GM18520 (cell line): ENCODE measurements at regions not wholly inside any gene's neighbourhood (a gene's known extent, or its start where the extent isn't known, plus 50 kb on each side); places are given as distances from the start of the nearest gene placed in this dataset.
"Not testable (repeated sequence)": the region's sequence is repeated elsewhere in the genome, so short reads cannot be mapped to it uniquely, and the experiment has no call there.

ENCODE experiments used
- ATAC-seq: cut with Tn5 transposase; IDR thresholded peaks from one replicate; pipeline ENCODE4 v1.9.1; 2021; ENCODE audit not compliant: unreplicated experiment

DNA sequence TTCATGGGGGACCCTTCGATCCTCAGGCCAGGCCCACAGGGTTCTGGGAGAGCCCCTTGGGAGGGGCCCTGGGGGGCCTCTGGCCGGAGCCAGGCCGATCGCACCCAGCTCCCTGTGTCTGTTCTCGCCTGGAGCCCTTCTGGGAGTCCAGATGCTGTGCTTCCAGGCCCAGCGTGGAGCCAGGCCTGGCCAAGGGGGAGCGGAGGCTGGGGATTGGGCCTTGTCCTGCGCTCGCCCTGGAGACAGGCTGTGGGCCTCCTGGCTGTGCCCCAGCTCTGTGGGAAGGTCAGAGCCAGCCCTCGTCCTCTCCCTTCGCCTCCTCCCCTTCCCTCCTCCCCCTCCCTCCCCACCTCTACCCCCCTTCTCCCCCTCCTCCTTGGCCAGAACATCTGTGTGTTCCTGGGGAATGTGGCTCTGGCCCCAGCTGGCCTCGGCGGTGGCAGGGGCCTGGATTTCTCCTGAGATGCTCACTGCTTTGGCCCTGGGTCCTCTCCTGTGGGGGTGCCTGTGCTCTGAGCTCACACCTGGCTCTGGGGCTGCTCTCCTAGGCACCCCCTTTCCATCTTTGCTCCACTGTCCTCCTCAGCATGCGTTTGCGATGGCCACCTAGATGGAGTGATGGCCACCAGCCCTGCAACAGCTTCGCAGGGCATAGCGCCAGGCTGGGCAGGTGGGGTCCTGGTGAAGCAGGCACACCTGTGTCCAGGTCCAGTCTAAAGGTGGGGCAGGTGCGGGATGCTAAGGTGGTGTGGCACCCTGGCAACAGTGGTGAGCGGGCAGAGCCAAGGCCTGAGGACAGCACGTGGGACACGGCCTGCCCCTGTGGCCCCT lies 90.6 kb upstream of the CIBAR2 start:
- no peak for ATAC-seq

DNA sequence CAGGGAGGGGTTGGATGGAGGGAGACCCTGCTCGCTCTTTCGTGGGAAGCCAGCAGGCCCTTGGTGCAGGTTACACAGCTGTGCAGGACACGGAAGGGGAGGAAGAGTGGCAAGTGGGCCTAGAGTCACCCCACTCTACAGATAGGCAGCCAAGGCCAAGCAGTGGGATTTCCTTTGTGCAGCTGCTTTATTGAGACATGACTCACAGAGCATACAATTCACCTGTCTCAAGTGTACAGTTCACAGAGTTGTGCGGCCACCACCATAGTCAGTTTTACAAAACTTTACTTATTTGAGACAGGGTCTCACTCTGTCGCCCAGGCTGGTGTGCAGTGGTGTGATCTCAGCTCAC lies 91.2 kb upstream of the CIBAR2 start:
- ATAC-seq = no peak

DNA sequence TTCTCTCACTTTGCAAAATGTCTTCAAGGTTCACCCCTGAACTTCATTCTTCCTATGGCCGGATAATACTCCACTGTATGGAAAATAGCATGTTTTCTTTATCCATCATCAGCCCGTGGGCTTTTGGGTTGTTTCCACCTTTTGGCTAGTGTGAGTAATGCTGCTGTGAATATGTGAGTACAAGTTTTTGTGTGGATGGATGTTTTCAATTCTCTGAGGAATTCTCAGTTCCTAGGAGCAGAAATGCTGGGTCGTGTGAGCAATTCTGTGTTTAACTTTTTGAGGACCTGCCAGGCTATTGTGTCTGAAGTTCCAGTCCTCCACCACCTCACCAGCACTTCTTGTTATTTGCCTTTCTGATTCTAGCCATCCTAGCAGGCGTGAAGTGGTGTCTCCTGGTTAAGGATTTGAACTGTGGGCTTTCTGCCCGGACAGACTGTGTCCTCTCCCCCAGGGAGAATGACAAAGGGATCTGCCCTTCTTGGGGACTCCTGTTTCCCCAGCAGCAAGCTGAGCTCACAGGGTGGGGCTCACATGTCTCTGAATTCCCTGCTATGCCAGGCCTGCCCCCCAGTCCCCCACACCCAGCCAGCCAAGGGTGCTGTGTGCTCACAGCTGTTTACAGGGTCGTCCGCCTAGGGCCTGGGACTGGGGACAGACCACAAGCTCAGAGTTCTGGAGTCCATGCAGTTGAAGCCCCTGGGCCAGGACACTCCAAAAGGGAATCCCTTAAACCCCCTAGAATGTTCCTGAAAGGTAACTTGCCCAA lies 92.2 kb upstream of the CIBAR2 start:
- ATAC-seq = no peak

DNA sequence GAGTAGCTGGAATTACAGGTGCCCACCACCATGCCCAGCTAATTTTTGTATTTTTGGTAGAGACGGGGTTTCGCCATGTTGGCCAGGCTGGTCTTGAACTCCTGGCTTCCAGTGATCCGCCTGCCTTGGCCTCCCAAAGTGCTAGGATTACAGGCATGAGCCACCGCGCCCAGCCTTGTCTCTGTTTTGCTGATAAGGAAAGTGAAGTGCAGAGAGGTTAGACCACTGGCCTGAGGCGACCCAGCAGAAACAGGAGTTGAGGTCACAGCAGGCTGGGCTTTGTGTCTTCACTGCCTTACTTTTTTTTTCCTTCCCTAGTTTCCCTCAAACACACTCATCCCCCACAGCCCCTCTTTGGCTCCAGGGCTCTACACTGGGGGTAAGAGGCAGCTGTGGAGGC lies 93.0 kb upstream of the CIBAR2 start:
- ATAC-seq = not testable (repeated sequence)

DNA sequence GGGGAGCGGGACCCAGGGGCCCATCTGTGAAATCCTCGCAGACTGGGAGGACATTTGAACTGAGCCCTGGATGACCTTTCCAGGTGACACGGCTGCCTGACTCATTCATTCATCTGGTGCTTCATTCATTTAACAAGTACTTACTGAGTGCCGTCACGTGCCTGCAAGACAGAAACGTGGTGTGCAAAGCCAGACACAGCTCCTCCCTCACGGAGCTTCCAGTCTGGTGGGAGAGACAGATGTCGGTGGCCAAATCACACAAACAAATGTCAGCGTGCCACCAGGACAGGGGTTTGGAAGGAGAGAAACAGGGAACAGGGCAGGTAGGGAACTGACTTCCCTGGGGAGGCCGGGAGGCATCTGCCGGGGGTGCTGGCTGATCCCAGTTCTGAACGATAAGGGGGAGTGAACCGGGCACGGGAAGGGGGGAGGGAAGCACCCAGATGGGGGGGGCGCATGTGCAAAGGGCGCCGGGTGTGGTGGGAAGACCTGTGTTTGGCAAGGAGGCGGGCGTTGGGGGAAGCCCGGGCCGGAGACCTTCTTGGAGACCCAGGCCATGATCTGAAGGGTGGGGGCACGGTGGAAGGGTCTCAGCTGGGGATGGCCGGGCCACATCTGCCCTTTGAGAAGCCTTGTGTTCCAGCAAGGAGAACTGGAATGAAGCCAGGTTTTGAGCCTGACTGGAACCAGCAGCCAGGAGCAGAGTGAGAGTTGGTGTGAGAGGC lies 93.6 kb upstream of the CIBAR2 start:
- no peak for ATAC-seq

DNA sequence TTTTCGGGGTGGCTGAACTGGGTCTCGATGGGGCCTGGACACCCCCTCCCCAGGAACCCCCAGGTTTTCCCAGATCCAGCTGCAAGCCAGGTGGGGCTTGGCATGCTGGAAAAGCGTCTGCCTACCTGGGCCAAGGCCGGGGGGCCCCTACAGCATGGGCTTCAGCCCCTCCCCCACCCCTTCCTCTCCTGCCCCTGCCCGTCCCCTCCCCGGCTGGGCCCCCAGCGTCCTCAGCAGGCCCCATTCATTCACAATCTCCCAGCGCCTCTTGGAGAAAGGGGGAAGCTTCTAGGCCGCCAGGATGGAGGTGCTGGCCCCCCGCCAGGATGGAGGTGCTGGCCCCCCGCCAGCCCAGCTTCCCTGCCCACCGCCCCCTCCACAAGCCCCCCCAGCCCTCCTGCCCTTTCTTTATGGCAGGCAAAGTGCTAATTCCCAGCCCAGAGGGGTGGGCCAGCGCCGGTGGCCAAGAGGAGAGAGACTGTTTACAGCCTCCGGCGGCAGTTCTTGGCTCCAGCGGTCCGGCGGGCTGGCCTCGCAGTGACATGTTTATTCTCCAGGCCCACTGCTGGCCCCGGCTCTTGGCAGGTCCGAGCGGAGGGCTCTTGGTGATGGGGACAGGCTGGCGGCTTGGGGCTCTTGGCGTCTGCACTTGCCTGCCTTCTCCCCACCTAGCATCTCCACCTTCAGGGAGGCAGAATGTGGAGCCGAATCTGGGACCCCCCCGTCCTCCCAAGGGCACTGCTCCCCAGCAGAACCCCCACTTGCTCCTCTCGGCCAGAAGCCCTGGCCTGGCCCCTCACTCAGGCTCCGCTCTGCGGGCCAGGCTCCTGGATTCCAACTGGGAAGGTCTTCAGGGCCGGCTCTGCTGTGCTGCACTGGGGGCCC lies 94.4 kb upstream of the CIBAR2 start:
- no peak for ATAC-seq

DNA sequence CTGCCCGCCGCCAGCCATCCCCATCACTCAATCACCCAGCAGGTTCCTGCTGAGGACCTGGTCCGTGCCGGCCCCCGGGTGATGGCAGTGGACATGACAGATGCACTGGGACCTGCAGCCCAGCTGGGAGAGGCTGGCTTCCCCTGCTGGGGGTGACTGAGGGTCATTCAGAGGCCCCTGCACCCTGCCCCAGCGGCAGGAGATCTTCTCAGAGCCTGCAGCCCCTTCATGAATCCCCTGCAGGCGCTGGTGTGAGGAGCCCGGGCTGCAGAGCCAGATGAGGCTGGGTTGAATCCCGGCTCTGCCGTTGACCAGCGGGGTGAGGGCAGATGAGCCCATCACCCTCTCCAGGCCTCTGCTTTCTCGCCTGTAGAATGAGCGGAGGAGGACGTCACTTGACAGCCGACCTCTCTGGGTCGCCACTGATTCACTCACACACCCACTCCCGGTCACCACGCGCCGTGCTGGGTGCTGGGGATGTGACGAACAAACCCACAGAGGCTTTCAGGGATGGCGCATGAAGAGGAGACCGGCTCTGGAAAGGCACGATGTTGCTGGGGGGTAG lies 95.2 kb upstream of the CIBAR2 start:
- ATAC-seq = no peak

DNA sequence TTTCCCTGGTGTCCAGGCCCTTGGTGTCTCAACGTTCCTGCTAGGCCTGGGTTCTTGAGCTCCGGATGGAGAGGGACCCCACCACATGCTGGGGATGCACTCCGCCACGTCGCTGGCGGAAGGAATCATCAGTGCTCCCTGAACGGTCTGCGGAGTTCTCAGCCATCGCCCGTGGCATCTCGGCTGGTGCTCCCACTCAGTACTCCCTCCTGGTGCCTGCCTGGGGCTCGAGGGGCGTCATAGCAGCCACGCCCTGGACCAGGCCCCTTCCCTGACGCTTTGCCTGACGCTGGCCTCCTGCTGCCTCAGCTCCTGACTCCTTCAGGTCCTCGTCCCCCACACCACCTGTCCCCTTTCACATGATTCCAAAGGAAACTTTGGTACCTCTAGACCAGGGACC lies 95.9 kb upstream of the CIBAR2 start:
- no peak for ATAC-seq

DNA sequence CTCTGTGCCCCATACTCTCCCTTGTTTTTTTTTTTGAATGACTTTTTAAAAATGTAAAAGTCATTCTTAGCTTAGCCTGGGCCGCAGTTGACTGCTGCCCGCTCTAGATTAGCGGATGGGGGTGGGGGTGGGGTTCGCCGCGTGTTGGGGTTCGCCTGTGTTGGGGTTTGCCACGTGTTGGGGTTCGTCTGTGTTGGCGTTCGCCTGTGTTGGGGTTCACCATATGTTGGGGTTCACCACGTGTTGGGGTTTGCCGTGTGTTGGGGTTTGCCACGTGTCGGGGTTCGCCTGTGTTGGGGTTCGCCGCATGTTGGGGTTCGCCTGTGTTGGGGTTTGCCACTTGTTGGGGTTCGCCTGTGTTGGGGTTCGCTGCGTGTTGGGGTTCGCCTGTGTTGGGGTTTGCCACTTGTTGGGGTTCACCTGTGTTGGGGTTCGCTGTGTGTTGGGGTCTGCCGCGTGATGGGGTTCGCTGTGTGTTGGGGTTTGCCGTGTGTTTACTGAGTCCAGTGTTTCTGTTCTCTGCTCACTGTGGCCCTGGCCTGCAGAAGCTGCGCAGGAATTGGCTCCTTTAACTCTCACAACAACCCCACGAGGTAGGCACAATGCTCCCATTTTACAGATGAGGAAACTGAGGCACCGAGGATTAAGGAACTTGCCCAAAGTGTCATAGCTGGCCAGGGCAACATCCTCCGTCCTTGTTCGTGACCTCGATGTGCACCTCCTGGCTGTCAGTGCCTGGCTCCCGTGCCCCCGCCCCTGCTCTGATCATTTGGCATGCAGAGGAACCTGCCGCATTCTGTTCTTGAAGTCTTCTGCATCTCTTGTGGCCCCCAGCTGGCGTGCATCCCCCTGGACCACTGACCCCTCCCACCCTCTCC lies 96.6 kb upstream of the CIBAR2 start:
- ATAC-seq = no peak

DNA sequence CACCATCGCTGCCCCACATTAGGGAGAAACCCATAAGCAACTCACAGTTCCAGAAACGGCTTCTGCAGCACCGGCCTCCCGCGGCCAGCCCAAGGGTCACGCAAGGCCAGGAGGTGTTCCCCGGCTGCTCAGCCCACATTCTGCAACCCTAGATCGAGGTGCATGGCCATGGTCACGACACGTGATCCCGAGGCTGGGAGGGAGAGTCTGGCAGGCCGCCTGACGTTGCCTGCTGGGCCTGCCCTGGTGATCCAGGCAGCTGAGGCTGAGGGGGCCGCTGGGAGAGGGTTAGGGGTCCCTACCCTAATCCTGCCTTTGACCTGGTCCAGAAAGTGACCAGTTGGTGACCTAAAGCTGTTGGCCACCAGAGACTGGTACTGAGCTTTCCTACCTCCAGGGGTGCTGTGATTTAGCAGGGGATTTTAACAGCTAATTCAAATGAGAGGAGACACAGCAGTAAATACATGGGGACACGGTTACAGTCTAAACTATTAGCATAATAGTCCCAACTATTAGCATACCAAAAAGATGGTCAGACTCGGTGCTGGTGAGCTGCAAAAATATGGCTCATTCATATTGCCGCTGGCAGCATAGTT lies 97.4 kb upstream of the CIBAR2 start:
- no peak for ATAC-seq

DNA sequence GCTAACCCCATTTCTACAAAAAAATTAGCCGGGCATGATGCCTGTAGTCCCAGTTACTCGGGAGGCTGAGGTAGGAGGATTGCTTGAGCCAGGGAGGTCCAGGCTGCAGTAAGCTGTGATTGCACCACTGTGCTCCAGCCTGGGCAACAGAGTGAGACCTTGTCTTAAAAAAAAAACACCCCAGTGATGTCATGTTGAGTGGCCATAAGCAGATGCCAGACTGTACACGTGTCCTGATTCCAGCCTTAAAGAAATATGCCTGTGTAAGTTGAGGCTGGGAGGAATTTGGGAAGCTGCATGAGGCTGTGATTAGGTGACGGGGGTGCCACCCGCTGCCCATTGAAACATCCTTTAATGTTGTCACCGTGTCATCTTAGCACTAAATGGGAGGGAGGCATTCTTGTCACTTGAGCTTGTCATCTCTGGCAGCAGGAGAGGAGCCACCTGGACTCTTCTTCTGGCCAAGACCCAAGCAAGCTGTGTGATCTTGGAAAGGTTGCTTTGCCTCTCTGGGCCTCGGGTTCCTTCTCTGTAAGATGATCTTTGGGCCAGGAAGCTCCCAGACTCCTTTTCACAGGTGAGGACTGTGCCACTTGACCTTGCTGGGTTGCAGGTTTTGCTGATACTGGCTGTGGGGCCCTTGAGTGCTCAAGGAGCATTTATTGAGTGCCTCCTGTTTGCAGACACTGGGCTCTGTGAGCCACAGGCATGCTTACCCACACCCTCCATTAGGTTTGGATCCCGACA lies 98.3 kb upstream of the CIBAR2 start:
- no peak for ATAC-seq

DNA sequence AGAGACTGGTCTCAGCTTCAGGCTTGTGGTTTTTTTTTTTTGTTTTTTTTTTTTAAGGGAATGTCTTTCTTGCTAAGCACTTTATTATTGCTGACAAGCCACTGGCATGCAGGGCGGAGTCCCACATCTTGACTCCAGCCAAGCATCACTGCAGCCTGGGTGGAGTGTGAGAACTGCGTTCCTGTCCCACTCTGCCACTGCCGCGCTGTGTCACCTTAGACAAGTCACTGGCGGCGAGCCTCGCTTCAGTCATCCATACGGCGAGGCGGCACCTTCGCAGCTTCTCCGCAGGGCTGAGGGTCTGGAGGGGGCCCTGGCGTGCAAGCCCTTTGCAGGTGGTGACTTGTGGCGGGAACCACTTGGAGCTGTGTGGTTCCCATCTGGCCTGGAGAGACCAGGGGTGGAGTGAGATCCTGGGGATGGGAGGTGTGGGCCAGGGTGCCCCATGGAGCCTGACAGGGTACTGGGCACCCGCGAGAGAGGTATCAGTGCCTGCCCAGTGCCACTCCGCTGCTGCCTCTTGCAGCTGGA lies 99.1 kb upstream of the CIBAR2 start:
- no peak for ATAC-seq

DNA sequence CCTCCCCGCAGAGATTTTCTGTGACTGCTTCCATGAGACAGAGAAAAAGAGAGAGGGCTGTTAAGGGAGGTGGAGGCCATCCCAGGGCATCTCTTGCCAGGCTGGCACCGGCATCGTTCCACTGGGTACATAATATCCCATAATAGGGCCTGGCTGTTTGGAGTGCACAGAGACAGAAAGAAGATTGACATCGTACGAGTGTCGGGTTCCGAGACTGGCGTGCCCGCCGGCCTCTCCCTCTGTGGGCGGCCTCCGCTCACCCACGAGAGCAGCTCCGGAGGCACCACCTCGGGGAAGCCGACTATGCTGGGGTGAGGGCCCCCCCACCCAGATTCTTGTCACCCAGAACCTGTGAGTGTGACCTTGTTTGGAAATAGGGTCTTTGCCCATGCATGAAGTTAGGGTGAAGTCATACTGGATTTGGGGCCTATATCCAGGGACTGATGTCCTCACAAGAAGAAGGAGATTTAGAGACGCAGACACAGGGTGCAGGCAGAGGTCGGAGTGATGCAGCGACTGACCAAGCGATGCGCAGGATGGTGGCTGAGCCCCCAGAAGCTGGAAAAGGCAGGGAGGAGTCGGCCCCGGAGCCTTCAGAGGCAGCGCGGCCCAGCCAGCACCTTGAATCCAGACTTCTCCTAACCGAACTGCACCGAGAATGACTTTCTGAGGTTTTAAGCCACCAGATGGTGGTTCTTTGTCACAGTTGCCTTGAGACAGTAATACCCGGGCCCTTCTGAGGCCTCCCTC lies 101.8 kb upstream of the CIBAR2 start:
- no peak for ATAC-seq

DNA sequence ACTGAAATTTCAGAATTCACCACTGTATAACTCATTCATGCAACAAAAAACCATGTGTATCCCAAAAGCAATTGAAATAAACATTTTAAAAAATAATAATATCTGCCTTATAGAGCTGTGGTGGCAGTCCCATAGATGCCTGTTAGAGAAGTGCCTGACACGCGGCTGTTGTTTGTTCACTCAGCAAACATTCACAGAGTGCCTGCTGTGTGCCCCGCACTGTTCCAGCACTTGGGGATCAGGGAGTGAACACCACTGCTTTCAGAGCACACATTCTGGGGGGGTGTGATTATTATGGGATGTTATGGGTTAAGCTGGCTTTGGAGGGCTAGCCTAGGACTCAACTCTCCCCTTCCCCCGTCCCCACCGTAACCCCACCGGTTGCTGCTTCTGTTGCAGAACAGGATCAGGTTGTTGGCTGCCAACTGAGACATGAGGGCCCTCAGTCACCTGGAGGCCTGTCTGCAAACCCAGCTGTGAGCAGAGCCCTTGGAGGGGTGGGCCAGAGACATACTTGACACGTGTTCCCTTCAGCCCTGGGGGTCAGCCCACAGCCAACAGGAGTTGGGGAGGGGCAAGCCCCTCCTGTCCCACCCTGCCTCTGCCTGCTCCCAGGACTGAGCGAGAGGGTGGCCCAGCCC lies 103.3 kb upstream of the CIBAR2 start:
- no peak for ATAC-seq

DNA sequence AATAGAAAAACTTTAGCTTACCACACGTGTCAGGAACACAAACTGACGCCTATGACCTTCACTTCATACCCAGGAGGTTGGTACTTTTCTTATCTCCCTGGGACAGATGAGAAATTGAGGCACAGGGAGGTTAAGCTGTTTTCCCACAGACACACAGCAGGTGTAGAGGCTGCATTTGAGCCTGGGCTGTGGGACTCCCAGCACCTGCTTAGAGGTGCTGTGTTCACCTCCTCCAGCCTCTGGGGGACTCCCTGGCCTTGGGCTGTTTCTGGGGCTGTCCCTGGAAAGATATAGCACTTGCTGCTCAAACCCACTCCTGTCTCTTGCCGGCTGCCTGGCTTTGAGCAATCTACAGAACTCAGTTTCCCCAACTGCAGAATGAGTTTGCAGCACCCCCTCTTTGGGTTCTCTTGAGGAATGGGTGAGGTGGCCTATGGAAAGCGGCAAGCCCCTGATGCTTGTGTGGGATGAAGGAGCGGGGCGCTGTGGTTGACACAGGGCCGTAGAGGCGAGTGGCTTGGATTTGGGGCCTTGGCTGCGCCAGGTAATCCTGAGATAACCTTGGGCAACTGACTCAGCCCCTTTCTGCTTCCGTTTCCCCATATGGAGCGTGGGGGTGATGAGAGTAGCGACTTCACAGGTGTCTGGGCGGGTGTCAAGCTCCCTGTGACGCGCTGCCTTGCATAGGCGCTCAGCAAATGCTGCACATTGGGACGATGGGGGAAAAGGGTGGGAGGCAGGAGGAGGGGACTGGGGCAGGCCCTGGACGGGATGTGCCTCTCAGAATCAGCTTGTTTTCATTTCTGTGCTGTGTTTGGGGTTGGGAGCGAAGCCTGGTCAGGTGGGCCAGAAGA lies 104.5 kb upstream of the CIBAR2 start:
- ATAC-seq = no peak
